ENCODE measurements at regions not wholly inside any gene's neighbourhood (a gene's known extent, or its start where the extent isn't known, plus 50 kb on each side); places are given as distances from the start of the nearest gene placed in this dataset.

DNA sequence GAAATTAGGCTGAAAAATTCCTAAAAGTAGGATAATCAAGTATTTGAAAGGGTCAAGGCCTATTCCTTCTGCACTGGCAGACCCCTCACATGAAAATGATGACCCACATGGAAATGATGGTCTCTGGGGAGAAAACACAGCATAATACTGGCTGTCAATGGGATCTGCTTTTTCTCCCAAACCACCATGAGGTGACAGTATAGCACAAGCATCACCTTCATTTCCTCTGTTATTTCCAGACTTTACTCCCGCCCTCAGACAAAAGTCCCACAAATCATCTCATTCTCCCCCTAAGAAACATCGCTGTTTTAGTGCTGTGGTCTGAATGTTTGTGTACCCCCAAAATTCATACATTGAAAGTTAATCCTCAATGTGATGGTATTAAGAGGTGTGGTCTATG lies 161.0 kb downstream of the RSL24D1 start:
- no peak for TF ChIP-seq CTCF (conservative IDR thresholded peaks at IDR 0.05 in 1 of 2, IDR thresholded peaks at IDR 0.05 in 1 of 2; ENCODE audit: low read depth in 1 of 2, low read length in 2 of 2)
- TF ChIP-seq EZH2 (IDR thresholded peaks at IDR 0.05; ENCODE audit: low read length, missing control alignments), result no peak

Measured in fibroblast of lung (primary cell).